Uterus (tissue), 2 donors: ENCODE measurements at regions not wholly inside any gene's neighbourhood (a gene's known extent, or its start where the extent isn't known, plus 50 kb on each side); places are given as distances from the start of the nearest gene placed in this dataset.
A peak's percentile ranks its signal among the peaks of the same experiment; 100 is the strongest.

ENCODE experiments used
- POLR2A ChIP-seq, 2 donors: fragments of 450-650 bp; IDR thresholded peaks; one replicate each; pipeline ENCODE4 v1.6.1; 2016; ENCODE audit warnings: antibody characterized with exemption in 2 of 2, mild to moderate bottlenecking in 1 of 2, moderate library complexity in 1 of 2
- TF ChIP-seq, protein P1 (sequence below), 4 experiments: fragments of 200-600 bp in 2 of 4; fragments of 450-650 bp in 2 of 4; sonication (generic) in 2 of 4; IDR thresholded peaks; one replicate each; pipeline ENCODE4 v1.5.1; 2016 to 2019; ENCODE audit warnings: antibody characterized with exemption in 4 of 4, mild to moderate bottlenecking in 2 of 4, moderate library complexity in 1 of 4

DNA sequence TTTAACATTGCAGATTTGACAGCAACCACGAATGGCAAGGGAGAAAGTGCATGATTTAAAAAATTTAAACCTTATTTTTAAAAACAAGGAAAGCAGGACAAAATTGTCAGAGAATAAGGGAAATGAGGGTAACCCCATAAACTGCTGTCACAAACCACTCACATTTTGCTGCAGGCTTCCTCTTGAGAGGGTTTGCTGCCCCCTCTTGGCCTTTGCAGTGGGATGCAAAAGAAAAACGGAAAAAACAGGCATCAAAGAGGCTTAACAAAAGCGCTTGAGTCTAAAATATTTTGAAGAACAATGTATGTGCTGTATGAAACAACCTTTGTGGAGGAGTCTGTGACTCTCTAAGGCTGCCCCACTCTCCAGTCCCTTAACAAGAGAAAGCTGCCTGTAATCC is 91.6 kb downstream of the TMX3 start:
- TF ChIP-seq, protein P1, sequence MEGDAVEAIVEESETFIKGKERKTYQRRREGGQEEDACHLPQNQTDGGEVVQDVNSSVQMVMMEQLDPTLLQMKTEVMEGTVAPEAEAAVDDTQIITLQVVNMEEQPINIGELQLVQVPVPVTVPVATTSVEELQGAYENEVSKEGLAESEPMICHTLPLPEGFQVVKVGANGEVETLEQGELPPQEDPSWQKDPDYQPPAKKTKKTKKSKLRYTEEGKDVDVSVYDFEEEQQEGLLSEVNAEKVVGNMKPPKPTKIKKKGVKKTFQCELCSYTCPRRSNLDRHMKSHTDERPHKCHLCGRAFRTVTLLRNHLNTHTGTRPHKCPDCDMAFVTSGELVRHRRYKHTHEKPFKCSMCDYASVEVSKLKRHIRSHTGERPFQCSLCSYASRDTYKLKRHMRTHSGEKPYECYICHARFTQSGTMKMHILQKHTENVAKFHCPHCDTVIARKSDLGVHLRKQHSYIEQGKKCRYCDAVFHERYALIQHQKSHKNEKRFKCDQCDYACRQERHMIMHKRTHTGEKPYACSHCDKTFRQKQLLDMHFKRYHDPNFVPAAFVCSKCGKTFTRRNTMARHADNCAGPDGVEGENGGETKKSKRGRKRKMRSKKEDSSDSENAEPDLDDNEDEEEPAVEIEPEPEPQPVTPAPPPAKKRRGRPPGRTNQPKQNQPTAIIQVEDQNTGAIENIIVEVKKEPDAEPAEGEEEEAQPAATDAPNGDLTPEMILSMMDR (IDR thresholded peaks at IDR 0.05): peak; percentile 13 to 54 (median 36)
- TF ChIP-seq POLR2A (IDR thresholded peaks at IDR 0.05): no peak
